K562 (cell line): ENCODE measurements at regions not wholly inside any gene's neighbourhood (a gene's known extent, or its start where the extent isn't known, plus 50 kb on each side); places are given as distances from the start of the nearest gene placed in this dataset.

Experiments
- ATAC-seq: fragments of 200-7000 bp; cut with Tn5 transposase; 3 replicates; pipeline ENCODE4 v1.9.1; 2020; ENCODE audit warnings: moderate library complexity
- BruUV-seq: library from RNA; stranded (reverse); fragments of 400-500 nt; replicated peaks from 2 replicates; lab custom pipeline; 2021; lab: Mats Ljungman, UMichigan
- CTCF ChIA-PET: fragments of 300-600 bp; formaldehyde crosslinking; extraction: SDS; loops from one replicate; lab custom pipeline; 2021; ENCODE audit warnings: low intra/inter-chr PET ratio; lab: Yijun Ruan, JAX
- POLR2A ChIA-PET: fragments of 300-600, 350-650 bp; sonication (Branson Sonifier 250); formaldehyde crosslinking; extraction: SDS; loops from one replicate; lab custom pipeline; 2021; ENCODE audit warnings: antibody characterized with exemption, inconsistent platforms; lab: Yijun Ruan, JAX
- DNase-seq, 4 experiments: peaks; one replicate each; pipeline versions ENCODE4 v3.0.0 to v3.0.0-alpha.2; 2011 to 2018; ENCODE audit warnings: low spot score in 3 of 4, mixed read lengths in 3 of 4; ENCODE audit errors: extremely low read depth in 1 of 4
- FAIRE-seq: peaks from 2 replicates; lab custom pipeline; 2011; peaks lifted over from hg19 to GRCh38; lab: Jason Lieb, UNC
- H2AFZ ChIP-seq: 2 replicates; pipeline ENCODE4 v1.6.0; 2011; ENCODE audit warnings: low read depth, low read length, control low read depth, inconsistent platforms
- H3K27ac ChIP-seq: fragments of 200-600 bp; 3 replicates; pipeline ENCODE4 v1.8.0; 2011; ENCODE audit warnings: low read depth, mild to moderate bottlenecking, control low read depth, inconsistent platforms, low read length, moderate library complexity, mixed read lengths; ENCODE audit errors: extremely low read depth
- H3K27me3 ChIP-seq, 2 experiments: fragments of 300-600 bp in 1 of 2; 2 replicates in 1 of 2; 3 replicates in 1 of 2; pipeline versions ENCODE4 v1.6.0 to v1.8.0; 2011; ENCODE audit warnings: inconsistent platforms in 2 of 2, low read length in 2 of 2, mild to moderate bottlenecking in 1 of 2, mixed read lengths in 1 of 2, moderate library complexity in 1 of 2; ENCODE audit not compliant: control insufficient read depth in 2 of 2, insufficient read depth in 2 of 2
- H3K36me3 ChIP-seq: fragments of 300-600 bp; 3 replicates; pipeline ENCODE4 v1.8.0; 2011; ENCODE audit warnings: mild to moderate bottlenecking, low read length, inconsistent platforms; ENCODE audit not compliant: control insufficient read depth, insufficient read depth
- H3K4me1 ChIP-seq, 2 experiments: fragments of 200-600 bp in 1 of 2; replicated peaks in 1 of 2; 2 replicates in 1 of 2; 3 replicates in 1 of 2; pipeline versions ENCODE4 v1.5.1 to v1.8.0; 2011; ENCODE audit warnings: inconsistent platforms in 2 of 2, low read length in 2 of 2, mild to moderate bottlenecking in 1 of 2, mixed read lengths in 1 of 2, moderate library complexity in 1 of 2; ENCODE audit not compliant: control insufficient read depth in 2 of 2, insufficient read depth in 2 of 2
- H3K4me2 ChIP-seq: 2 replicates; pipeline ENCODE4 v1.6.1; 2011; ENCODE audit warnings: low read length, control low read depth, inconsistent platforms, mixed read lengths; ENCODE audit not compliant: insufficient read depth
- H3K4me3 ChIP-seq: fragments of 200-600 bp; sonication (generic), shearing (Covaris generic); 2 replicates; pipeline ENCODE4 v1.5.1; 2016; ENCODE audit warnings: control low read depth, inconsistent platforms
- H3K79me2 ChIP-seq: fragments of 200-600 bp; 3 replicates; pipeline ENCODE4 v1.8.0; 2011; ENCODE audit warnings: low read length, inconsistent platforms; ENCODE audit not compliant: control insufficient read depth, insufficient read depth
- H3K9ac ChIP-seq, 2 experiments: 2 replicates each; pipeline versions ENCODE4 v1.6.0 to v1.6.1; 2011; ENCODE audit warnings: low read depth in 2 of 2, low read length in 2 of 2, control low read depth in 1 of 2, inconsistent platforms in 1 of 2, mild to moderate bottlenecking in 1 of 2, mixed read lengths in 1 of 2; ENCODE audit not compliant: insufficient read depth in 1 of 2
- H3K9me1 ChIP-seq: one replicate; pipeline ENCODE4 v1.6.0; 2011; ENCODE audit warnings: inconsistent platforms, mild to moderate bottlenecking, low read length, moderate library complexity; ENCODE audit not compliant: control insufficient read depth, insufficient read depth
- H3K9me3 ChIP-seq: replicated peaks from 2 replicates; pipeline ENCODE4 v1.5.1; 2011; ENCODE audit warnings: low read depth, low read length, inconsistent platforms; ENCODE audit not compliant: control insufficient read depth, insufficient read depth
- H4K20me1 ChIP-seq: replicated peaks from 2 replicates; pipeline ENCODE4 v1.6.1; 2011; ENCODE audit warnings: low read length, inconsistent platforms, mixed read lengths; ENCODE audit not compliant: control insufficient read depth, insufficient read depth
- ARID3A ChIP-seq: IDR thresholded peaks from 2 replicates; pipeline ENCODE4 v1.6.1; 2012; ENCODE audit warnings: low read depth, low read length, improper control_type of control experiment, borderline replicate concordance
- DLX4 ChIP-seq: fragments of 250-450 bp; sonication (Bioruptor Pico); IDR thresholded peaks from 2 replicates; pipeline ENCODE4 v1.6.1; 2021; ENCODE audit warnings: mild to moderate bottlenecking
- FOXJ2 ChIP-seq: fragments of 200-800 bp; sonication (Bioruptor generic); IDR thresholded peaks from 2 replicates; pipeline ENCODE4 v1.6.1; 2016; ENCODE audit warnings: missing genetic modification characterization, missing compliant biosample characterization
- MTA1 ChIP-seq: fragments of 450-650 bp; IDR thresholded peaks from 2 replicates; pipeline ENCODE4 v1.6.1; 2017; ENCODE audit warnings: borderline replicate concordance
- PHB ChIP-seq: fragments of 250-450 bp; sonication (Bioruptor Pico); IDR thresholded peaks from 2 replicates; pipeline ENCODE4 v1.5.0; 2021
- RAD51 ChIP-seq: fragments of 450-650 bp; IDR thresholded peaks from 2 replicates; pipeline ENCODE4 v1.7.1; 2016; ENCODE audit warnings: low read depth, mild to moderate bottlenecking, borderline replicate concordance
- SOX6 ChIP-seq: fragments of 450-650 bp; IDR thresholded peaks from 2 replicates; pipeline ENCODE4 v1.6.1; 2014; ENCODE audit warnings: mild to moderate bottlenecking
- TFE3 ChIP-seq: fragments of 450-650 bp; formaldehyde crosslinking; IDR thresholded peaks from 2 replicates; pipeline ENCODE4 v1.4.0; 2020; ENCODE audit warnings: mild to moderate bottlenecking, mixed read lengths
- XRCC3 ChIP-seq: fragments of 450-650 bp; IDR thresholded peaks from 2 replicates; pipeline ENCODE4 v1.6.1; 2017; ENCODE audit warnings: mild to moderate bottlenecking, moderate library complexity
- ZNF586 ChIP-seq: fragments of 450-650 bp; formaldehyde crosslinking; conservative IDR thresholded peaks from 2 replicates; pipeline ENCODE4 v1.4.0; 2020; ENCODE audit warnings: mild to moderate bottlenecking, moderate library complexity
- whole genome bisulfite sequencing: fragments of 100-300 bp; shearing (Covaris generic); methylation state at CpG from one replicate; pipeline ENCODE4 v1.1.6; 2016; ENCODE audit warnings: low coverage, mixed read lengths; ENCODE audit not compliant: insufficient coverage; ENCODE audit errors: missing lambda C conversion rate; 5-methylcytosine and 5-hydroxymethylcytosine counted together
- in situ Hi-C: fragments of 300-500 bp; cut with MboI; formaldehyde crosslinking; loops from 4 replicates; pipeline ENCODE4 v1.15.0; 2018; ENCODE audit warnings: inconsistent platforms, mixed read lengths
- intact Hi-C: fragments of 100-400 bp; cut with micrococcal nuclease; formaldehyde crosslinking; loops from 2 replicates; pipeline ENCODE4 v1.14.2; 2022

- TF ChIP-seq SOX6 (no peak), ARID3A (no peak), FOXJ2 (tag) (no peak), XRCC3 (no peak), ZNF586 (CRISPR knock-in tag) (no peak)
Measured at GRCh38 chrX:147403040-147403439, 508.7 kb upstream of the FMR1 start (continued).

- DNase-seq (no peak), ATAC-seq (no peak), FAIRE-seq (no peak)
- Histone ChIP-seq H3K4me1 (no peaks in the 10 kb centered on the region), H3K9me1 (no peaks in the 10 kb centered on the region), H3K4me3 (no peak overlapping the region), H4K20me1 (no peaks in the 10 kb centered on the region), H3K36me3 (no peaks in the 10 kb centered on the region), H3K9me3 (no peaks in the 10 kb centered on the region), H3K9ac (no peak overlapping the region), H3K4me2 (no peak overlapping the region), H3K27ac (no peak overlapping the region), H3K79me2 (no peaks in the 10 kb centered on the region), H2AFZ (no peak overlapping the region), H3K27me3 (no peaks in the 10 kb centered on the region)
- in situ Hi-C loops (no loop called here), intact Hi-C loops (no loop called here)
- TF ChIP-seq RAD51 (0 out of 2 replicates have a peak, but pooled peaks have one; percentile 10), TFE3 (CRISPR knock-in tag) (peak; percentile 84), DLX4 (CRISPR knock-in tag) (no peak), MTA1 (no peak), PHB (CRISPR knock-in tag) (no peak)
- 0% methylated on average over 5 of the region's 5 CpGs for WGBS
- POLR2A ChIA-PET: no interaction called here
- CTCF ChIA-PET: no interaction called here
- BruUV-seq: no TSS peak
Measured at GRCh38 chrX:147378767-147379166, 533.0 kb upstream of the FMR1 start.
